Subcutaneous abdominal adipose tissue (tissue), 5 donors: ENCODE measurements at regions not wholly inside any gene's neighbourhood (a gene's known extent, or its start where the extent isn't known, plus 50 kb on each side); places are given as distances from the start of the nearest gene placed in this dataset.

Experiments used
- H3K27ac ChIP-seq: one replicate; pipeline ENCODE4 v1.7.0; 2013; ENCODE audit warnings: low read depth, mild to moderate bottlenecking, inconsistent platforms, low read length, moderate library complexity
- H3K27me3 ChIP-seq, 5 donors: one replicate each; pipeline ENCODE4 v1.7.0; 2013; ENCODE audit warnings: low read length in 5 of 5, inconsistent platforms in 1 of 5; ENCODE audit not compliant: control insufficient read depth in 5 of 5, insufficient read depth in 4 of 5
- H3K36me3 ChIP-seq, 5 donors: one replicate each; pipeline ENCODE4 v1.7.0; 2013; ENCODE audit warnings: low read length in 5 of 5; ENCODE audit not compliant: control insufficient read depth in 5 of 5, insufficient read depth in 5 of 5
- H3K4me1 ChIP-seq, 5 donors: one replicate each; pipeline ENCODE4 v1.7.0; 2013; ENCODE audit warnings: low read length in 5 of 5, mild to moderate bottlenecking in 3 of 5, moderate library complexity in 1 of 5; ENCODE audit not compliant: control insufficient read depth in 5 of 5, insufficient read depth in 5 of 5
- H3K4me3 ChIP-seq, 5 donors: one replicate each; pipeline ENCODE4 v1.7.0; 2013; ENCODE audit warnings: low read length in 5 of 5, low read depth in 1 of 5
- H3K9ac ChIP-seq, 5 donors: one replicate each; pipeline ENCODE4 v1.7.0; 2013; ENCODE audit warnings: low read length in 5 of 5, mild to moderate bottlenecking in 4 of 5, moderate library complexity in 3 of 5
- H3K9me3 ChIP-seq, 5 donors: one replicate each; pipeline ENCODE4 v1.7.0; 2013; ENCODE audit warnings: low read length in 5 of 5; ENCODE audit not compliant: control insufficient read depth in 5 of 5
- donor health status: healthy.
- donor health status: healthy.
- donor health status: healthy.
- donor health status: healthy.
- donor health status: healthy.

DNA sequence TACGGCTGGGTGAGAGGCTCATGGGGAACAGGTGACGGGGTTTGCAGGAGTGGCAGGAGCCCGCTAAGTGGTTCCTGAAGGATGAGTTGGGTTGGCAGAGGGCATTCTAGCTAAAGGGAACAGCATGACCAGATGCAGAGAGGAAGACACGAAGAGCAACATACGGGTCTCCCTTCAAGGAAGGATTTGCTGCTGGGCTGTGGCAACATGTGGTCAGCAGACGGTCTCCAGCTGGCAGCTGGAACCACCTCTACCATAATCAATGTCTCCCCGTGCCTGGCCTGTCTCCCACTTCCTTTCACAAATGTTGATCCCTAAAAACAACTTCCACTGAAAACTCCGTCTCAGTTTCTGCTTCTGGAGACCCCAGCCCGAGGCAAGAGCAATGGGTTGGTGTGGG is 80.6 kb upstream of the SULF2 start:
- no peak overlapping the region for H3K4me3 ChIP-seq
- H3K36me3 ChIP-seq: no peaks in the 10 kb centered on the region
- H3K9me3 ChIP-seq: peaks cover 0 to 10% (median 9%) of the 10 kb centered on the region in 5 donors

DNA sequence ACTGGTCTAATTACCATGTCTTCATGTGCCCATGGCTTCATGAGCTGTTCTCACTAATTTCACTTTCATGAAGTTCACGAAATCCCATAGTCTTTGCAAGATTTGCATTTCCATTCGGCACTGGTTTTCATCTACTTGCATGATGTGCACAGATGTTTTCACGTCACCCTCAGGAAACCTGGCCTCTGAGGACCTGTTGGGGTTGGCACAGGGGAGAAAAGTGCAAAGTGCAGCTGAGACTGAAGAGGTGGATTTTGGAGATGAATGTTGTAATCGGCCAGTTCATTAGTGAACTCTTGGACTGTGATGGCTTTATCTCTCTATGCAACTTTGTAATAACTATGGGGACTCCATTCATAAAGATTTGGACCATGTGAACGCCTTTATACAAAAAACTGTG is 80.2 kb upstream of the SULF2 start:
- Histone ChIP-seq H3K9me3 (peaks cover 0 to 10% (median 9%) of the 10 kb centered on the region in 5 donors), H3K9ac (no peak overlapping the region), H3K4me3 (no peak overlapping the region), H3K27ac (no peak overlapping the region), H3K36me3 (no peaks in the 10 kb centered on the region), H3K27me3 (peaks cover 4 to 22% (median 11%) of the 10 kb centered on the region in 5 donors), H3K4me1 (no peaks in the 10 kb centered on the region)

More for the DNA sequence above, 80.6 kb upstream of the SULF2 start:
- H3K9ac ChIP-seq: no peak overlapping the region
- H3K27me3 ChIP-seq: peaks cover 4 to 22% (median 11%) of the 10 kb centered on the region in 5 donors
- H3K4me1 ChIP-seq: no peaks in the 10 kb centered on the region
- no peak overlapping the region for H3K27ac ChIP-seq

DNA sequence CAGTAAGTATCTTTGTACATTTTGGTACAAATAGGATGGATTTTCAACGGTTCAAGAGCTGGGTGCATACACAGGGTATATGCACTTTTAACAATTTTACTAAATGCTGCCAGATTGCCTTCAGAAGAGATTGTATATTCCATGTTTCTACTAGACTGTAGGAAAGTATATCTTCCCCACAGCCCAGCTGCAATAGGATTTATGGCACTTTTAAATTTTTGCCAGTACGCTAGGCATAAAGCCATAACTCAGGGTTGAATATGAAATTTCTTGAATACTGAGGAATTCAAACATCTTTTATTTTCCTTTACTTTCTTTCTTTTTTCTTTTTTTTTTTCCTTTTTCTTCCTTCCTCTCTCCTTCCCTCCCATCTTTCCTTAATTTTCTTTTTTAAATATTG is 78.7 kb upstream of the SULF2 start:
- Histone ChIP-seq H3K9me3 (peaks cover 0 to 10% (median 9%) of the 10 kb centered on the region in 5 donors), H3K9ac (no peak overlapping the region), H3K27ac (no peak overlapping the region), H3K4me3 (no peak overlapping the region), H3K4me1 (no peaks in the 10 kb centered on the region), H3K36me3 (no peaks in the 10 kb centered on the region), H3K27me3 (peaks cover 4 to 31% (median 11%) of the 10 kb centered on the region in 5 donors)

DNA sequence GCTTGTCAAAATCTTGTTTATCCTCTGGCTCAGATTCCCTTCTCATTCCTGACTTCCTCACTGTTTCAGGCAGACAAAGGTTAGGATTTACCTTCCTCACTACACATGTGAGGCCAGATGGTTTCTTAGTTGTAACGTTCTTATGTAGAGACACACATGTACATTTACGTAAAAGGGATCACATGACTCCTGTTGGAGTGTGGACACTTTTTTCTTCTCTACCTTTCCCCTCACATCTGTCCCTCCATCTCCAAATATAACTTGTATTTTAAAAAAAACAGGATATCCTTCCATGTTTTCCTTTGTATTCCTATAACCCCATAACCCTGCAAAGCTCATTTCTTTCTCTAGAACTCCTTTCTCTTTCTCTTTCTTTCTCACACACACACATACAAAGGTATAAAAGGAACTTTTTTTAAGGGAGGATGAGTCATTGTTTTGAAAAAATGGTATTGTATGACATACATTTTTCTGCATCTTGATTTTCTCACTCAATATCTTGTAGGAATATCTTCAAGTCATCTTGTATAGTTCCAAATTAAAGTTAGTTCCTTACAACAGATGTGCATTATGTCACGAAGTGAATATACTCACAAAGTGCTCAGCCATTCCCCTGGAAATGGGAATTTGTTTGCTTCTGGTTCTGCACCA is 78.2 kb upstream of the SULF2 start:
- Histone ChIP-seq H3K4me1 (peaks cover 0 to 5% (median 0%) of the 10 kb centered on the region in 5 donors), H3K9me3 (peaks cover 0 to 10% (median 9%) of the 10 kb centered on the region in 5 donors), H3K27ac (no peak overlapping the region), H3K9ac (no peak overlapping the region), H3K27me3 (peaks cover 4 to 31% (median 11%) of the 10 kb centered on the region in 5 donors), H3K36me3 (no peaks in the 10 kb centered on the region), H3K4me3 (no peak overlapping the region)

DNA sequence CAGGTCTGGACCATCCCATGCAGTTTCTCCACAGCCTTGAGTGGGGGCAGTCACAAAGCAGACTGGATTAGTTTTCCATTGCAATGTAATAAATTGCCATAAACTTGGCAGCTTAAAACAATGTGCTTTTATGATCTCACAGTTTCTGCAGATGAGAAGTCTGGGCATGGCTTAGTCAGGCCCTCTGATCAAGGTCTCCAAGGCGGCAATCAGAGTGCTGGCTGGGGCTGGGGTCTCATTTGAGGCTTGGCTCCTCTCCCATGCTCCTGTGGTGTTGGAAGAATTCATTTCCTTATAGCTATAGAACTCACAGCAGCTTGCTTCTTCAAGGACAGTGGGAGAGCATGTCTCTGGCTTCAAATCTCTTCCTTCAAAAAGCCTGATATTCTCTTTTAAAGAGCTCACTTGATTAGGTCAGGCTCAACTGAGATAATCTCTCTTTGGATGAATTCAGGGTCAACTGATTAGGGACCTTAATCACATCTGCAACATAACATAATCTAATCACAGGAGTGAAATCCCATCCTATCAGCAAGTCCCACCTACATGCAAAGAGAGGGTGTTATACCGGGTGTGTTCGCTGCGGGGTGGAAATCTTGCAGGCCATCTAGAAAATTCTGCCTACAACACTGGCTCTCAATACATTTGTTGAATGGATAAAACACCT is 77.4 kb upstream of the SULF2 start:
- Histone ChIP-seq H3K4me3 (no peak overlapping the region), H3K9me3 (peaks cover 0 to 10% (median 9%) of the 10 kb centered on the region in 5 donors), H3K4me1 (peaks cover 0 to 13% (median 2%) of the 10 kb centered on the region in 5 donors), H3K27ac (no peak overlapping the region), H3K36me3 (no peaks in the 10 kb centered on the region), H3K9ac (no peak overlapping the region), H3K27me3 (peaks cover 3 to 27% (median 6%) of the 10 kb centered on the region in 5 donors)

DNA sequence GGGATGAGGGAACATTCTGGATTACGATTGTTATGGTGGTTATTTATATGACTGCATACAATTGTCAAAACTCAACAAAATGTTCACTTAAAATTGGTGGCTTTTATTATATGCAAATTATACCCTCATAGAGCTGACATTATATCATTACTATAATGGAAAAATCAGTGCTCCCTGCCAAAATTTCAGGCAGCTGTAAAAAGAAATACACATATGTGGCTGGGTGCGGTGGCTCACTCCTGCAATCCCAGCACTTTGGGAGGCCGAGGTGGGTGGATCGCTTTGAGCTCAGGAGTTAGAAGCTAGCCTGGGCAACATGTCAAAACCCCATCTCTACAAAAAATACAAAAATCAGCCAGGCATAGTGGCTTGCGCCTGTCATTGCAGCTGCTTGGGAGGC is 75.8 kb upstream of the SULF2 start:
- Histone ChIP-seq H3K4me1 (peaks cover 2 to 18% (median 8%) of the 10 kb centered on the region in 5 donors), H3K4me3 (no peak overlapping the region), H3K27me3 (peaks cover 0 to 21% (median 4%) of the 10 kb centered on the region in 5 donors), H3K36me3 (no peaks in the 10 kb centered on the region), H3K27ac (no peak overlapping the region), H3K9ac (no peak overlapping the region), H3K9me3 (peaks cover 0 to 10% (median 9%) of the 10 kb centered on the region in 5 donors)

DNA sequence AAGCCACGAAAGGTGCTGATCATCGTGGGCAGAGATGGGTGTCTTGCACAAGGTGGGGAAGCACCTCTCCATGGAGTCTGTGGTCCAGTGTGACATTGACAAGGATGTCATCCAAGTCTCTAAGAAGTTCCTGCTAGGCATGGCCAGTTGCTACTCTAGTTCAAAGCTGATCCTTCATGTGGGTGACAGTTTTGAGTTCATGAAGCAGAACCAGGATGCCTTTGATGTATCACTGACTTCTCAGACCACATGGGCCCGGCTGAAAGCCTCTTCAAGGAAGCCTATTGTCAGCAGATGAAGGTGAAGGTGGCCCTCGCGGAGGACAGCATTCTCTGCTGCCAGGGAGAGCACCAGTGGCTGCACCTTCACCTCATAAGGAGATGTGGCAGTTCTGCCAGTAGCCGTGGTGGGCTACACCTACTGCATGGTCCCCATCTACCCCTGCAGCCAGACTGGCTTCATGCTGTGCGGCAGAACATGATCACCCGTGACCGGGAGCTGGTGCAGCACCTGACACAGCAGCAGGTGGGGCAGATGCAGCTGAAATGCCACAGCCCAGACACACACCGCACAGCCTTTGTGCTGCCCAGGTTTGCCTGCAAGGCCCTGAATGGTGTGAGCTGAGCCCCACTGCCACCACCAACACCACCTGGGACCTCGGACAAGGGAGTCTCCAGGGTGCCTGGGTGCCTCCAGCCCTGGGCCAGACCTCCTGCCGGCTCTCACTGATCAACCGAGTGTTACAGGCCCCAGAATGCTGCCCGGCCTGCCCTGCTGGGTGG is 75.0 kb upstream of the SULF2 start:
- Histone ChIP-seq H3K36me3 (no peaks in the 10 kb centered on the region), H3K27ac (no peak overlapping the region), H3K9me3 (peaks cover 0 to 10% (median 9%) of the 10 kb centered on the region in 5 donors), H3K9ac (no peak overlapping the region), H3K4me1 (peaks cover 2 to 18% (median 8%) of the 10 kb centered on the region in 5 donors), H3K27me3 (peaks cover 0 to 17% (median 4%) of the 10 kb centered on the region in 5 donors), H3K4me3 (no peak overlapping the region)

DNA sequence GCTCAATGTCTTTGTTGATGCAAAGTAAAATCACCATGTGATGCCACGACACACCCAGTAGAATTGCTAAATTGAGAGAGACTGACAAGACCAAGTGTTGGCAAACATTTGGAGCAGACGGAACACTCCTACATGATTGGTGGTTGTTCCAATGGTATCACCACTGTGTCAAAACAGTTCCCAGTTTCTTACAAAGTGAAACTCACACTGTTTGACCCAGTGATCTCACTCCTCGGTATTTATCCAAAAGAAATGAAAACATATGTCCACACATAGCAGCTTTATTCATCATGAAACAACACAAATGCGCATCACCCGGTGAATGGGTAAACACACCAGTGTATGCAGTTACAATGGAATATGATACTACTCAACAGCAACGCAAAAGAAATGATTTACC is 74.0 kb upstream of the SULF2 start:
- H3K36me3 ChIP-seq: no peaks in the 10 kb centered on the region
- peaks cover 2 to 18% (median 8%) of the 10 kb centered on the region in 5 donors for H3K4me1 ChIP-seq
- peaks cover 0 to 14% (median 9%) of the 10 kb centered on the region in 5 donors for H3K9me3 ChIP-seq
- no peak overlapping the region for H3K9ac ChIP-seq
- no peak overlapping the region for H3K27ac ChIP-seq
- H3K4me3 ChIP-seq: no peak overlapping the region
- peaks cover 0 to 21% (median 4%) of the 10 kb centered on the region in 5 donors for H3K27me3 ChIP-seq

DNA sequence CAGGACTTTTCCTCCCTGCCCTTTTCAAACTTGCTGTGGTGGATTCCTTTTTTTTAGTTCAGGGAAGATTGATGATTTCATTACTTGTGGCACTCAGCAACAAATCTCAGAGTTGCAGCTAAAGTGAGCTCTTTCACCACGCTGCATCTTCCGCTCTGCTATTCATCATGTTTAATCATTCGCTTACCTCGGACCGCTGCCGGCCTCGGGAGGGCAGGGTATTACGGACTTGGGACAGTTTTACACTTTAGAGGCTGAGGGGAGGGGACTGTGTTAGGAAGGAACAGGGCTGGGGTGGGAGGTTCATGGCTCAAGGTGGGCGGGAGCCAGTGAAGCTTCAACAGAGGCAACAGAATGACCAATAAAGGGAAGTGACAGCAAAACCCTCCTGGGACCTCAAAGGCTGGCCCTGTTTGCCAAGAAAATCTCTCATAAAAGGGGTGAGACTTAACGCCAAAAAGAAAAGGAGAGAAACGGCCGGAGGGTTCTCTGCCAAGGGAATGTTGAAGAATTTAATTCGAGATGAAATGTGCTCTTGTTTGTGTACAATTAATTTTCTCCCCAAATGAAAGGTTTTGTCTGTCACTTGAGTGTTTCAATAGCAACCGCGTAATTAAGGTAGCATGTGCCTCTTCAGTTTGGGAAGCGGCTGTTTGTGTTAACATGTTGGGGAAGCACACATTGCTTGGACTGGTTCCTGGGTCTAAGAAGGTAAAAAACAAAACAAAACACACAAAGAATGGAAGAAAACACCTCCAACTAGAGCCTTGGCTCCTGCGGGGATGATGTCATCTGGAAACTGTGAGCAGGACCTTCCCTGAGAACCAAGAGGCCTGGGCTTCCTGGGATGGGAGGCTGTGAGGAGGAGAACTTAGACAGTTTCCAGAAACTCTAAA is 72.5 kb upstream of the SULF2 start:
- peaks cover 2 to 18% (median 8%) of the 10 kb centered on the region in 5 donors for H3K4me1 ChIP-seq
- peaks cover 0 to 8% (median 6%) of the 10 kb centered on the region in 5 donors for H3K9me3 ChIP-seq
- no peaks in the 10 kb centered on the region for H3K36me3 ChIP-seq
- no peak overlapping the region for H3K4me3 ChIP-seq
- H3K27me3 ChIP-seq: peaks cover 0 to 21% (median 4%) of the 10 kb centered on the region in 5 donors
- H3K27ac ChIP-seq: no peak overlapping the region
- peak overlapping the region in 1 of 5 donors; percentile 30 for H3K9ac ChIP-seq
